SK-N-SH treated with all-trans-retinoic acid at 6 μM for 48 hours (cell line): ENCODE measurements at regions not wholly inside any gene's neighbourhood (a gene's known extent, or its start where the extent isn't known, plus 50 kb on each side); places are given as distances from the start of the nearest gene placed in this dataset.

Experiments
- CSDC2 ChIP-seq: fragments of 250-450 bp; sonication (Bioruptor Pico); IDR thresholded peaks from 2 replicates; pipeline ENCODE4 v1.5.0; 2020; ENCODE audit warnings: mild to moderate bottlenecking, moderate library complexity
- GLIS3 ChIP-seq: fragments of 250-450 bp; sonication (Bioruptor Pico); IDR thresholded peaks from 2 replicates; pipeline ENCODE4 v1.5.0; 2020; ENCODE audit warnings: mild to moderate bottlenecking, moderate library complexity
- ISL1 ChIP-seq: fragments of 250-450 bp; sonication (Bioruptor Pico); IDR thresholded peaks from 2 replicates; pipeline ENCODE4 v2.1.2; 2022; ENCODE audit warnings: mild to moderate bottlenecking, moderate library complexity
- POU6F1 ChIP-seq: fragments of 250-450 bp; sonication (Bioruptor Pico); IDR thresholded peaks from 2 replicates; pipeline ENCODE4 v1.8.0; 2021; ENCODE audit warnings: low read depth, mild to moderate bottlenecking, moderate library complexity, borderline replicate concordance
- RARB ChIP-seq: fragments of 250-450 bp; sonication (Bioruptor Pico); IDR thresholded peaks from 2 replicates; pipeline ENCODE4 v1.8.0; 2021; ENCODE audit warnings: mild to moderate bottlenecking, moderate library complexity
- TF ChIP-seq, protein P1 (sequence below): fragments of 250-450 bp; sonication (Bioruptor Pico); IDR thresholded peaks from 2 replicates; pipeline ENCODE4 v1.8.0; 2020; ENCODE audit warnings: mild to moderate bottlenecking, moderate library complexity, borderline replicate concordance

DNA sequence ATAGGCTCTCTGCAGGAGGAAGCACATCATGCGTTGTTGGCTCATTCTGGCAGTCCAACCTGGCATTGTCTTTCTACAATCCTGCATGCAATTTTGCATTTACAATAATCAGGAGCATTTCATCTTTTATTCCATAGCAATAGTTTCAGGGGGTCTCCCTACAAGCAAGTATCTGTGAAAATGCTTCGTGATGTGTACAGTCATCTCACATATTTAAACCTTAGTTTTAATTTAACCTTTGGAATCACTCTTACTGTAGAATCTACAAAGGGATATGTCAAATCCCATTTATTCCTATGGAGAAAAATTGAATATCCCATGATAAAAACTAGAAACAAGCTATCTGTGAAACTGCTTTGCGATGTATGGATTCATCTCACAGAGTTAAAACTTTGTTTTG is 112.0 kb upstream of the WSB1 start:
- TF ChIP-seq, protein P1, sequence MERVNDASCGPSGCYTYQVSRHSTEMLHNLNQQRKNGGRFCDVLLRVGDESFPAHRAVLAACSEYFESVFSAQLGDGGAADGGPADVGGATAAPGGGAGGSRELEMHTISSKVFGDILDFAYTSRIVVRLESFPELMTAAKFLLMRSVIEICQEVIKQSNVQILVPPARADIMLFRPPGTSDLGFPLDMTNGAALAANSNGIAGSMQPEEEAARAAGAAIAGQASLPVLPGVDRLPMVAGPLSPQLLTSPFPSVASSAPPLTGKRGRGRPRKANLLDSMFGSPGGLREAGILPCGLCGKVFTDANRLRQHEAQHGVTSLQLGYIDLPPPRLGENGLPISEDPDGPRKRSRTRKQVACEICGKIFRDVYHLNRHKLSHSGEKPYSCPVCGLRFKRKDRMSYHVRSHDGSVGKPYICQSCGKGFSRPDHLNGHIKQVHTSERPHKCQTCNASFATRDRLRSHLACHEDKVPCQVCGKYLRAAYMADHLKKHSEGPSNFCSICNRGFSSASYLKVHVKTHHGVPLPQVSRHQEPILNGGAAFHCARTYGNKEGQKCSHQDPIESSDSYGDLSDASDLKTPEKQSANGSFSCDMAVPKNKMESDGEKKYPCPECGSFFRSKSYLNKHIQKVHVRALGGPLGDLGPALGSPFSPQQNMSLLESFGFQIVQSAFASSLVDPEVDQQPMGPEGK (CRISPR knock-in tag): no peak
- TF ChIP-seq GLIS3 (CRISPR knock-in tag) (no peak), ISL1 (CRISPR knock-in tag) (no peak), RARB (CRISPR knock-in tag) (no peak), CSDC2 (CRISPR knock-in tag) (no peak), POU6F1 (CRISPR knock-in tag) (no peak)
